Activated naive CD8-positive, alpha-beta T cell treated with anti-CD3 and anti-CD28 coated beads, Interleukin-2, amount 10 ng/mL, durations not matched to agents 7 days and 5 days (primary cell): ENCODE measurements at regions not wholly inside any gene's neighbourhood (a gene's known extent, or its start where the extent isn't known, plus 50 kb on each side); places are given as distances from the start of the nearest gene placed in this dataset.

Experiments used
- ATAC-seq: fragments of 150-1000 bp; cut with Tn5 transposase; one replicate; pipeline ENCODE4 v1.10.0; 2021; ENCODE audit warnings: low read depth, moderate library complexity
- POLR2A ChIA-PET: fragments of 350-600 bp; sonication (Branson Sonifier 250); formaldehyde crosslinking; loops from one replicate; lab custom pipeline; 2021; ENCODE audit warnings: antibody characterized with exemption; lab: Charles Lee
- DNase-seq: peaks from one replicate; pipeline ENCODE4 v3.0.0; 2021
- H3K27ac Mint-ChIP-seq: one replicate; pipeline ENCODE4 v1.8.0; 2022; ENCODE audit warnings: mild to moderate bottlenecking, mixed read lengths
- H3K27me3 Mint-ChIP-seq: one replicate; pipeline ENCODE4 v1.8.0; 2022; ENCODE audit warnings: mild to moderate bottlenecking, moderate library complexity, mixed read lengths
- H3K36me3 Mint-ChIP-seq: one replicate; pipeline ENCODE4 v1.8.0; 2021; ENCODE audit warnings: mild to moderate bottlenecking, mixed read lengths
- H3K4me1 Mint-ChIP-seq: one replicate; pipeline ENCODE4 v1.8.0; 2021; ENCODE audit warnings: mixed read lengths
- H3K4me3 Mint-ChIP-seq: one replicate; pipeline ENCODE4 v1.8.0; 2022; ENCODE audit warnings: mild to moderate bottlenecking, moderate library complexity, mixed read lengths
- H3K9me3 Mint-ChIP-seq: one replicate; pipeline ENCODE4 v1.8.0; 2021; ENCODE audit warnings: mixed read lengths

DNA sequence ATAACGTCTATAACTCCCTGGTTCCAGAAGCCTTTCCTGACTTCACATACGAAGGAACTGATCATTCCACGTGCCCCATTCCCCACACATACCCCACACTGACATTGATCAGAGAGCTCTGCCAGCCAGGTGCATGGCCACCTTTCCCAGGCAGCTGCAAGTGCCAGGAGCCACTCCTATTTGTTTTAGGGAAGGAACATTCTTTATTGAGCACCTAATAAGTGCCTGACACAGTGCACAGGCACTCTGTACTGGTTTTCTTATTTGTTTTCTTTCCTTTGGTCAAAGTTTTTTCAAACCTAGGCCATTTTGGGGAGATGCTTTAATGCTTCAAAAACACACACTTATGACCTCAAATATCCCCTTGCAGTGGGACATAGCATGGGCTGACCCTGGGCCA, 50.0 kb downstream of the PITPNM2 start:
- Mint-ChIP-seq H3K27ac (no peak overlapping the region), H3K27me3 (no peaks in the 10 kb centered on the region), H3K4me3 (no peak overlapping the region), H3K9me3 (no peaks in the 10 kb centered on the region), H3K4me1 (peaks cover 22% of the 10 kb centered on the region), H3K36me3 (peaks cover 4% of the 10 kb centered on the region)
- DNase-seq, result no peak
- POLR2A ChIA-PET, result no interaction called here
- no peak for ATAC-seq

DNA sequence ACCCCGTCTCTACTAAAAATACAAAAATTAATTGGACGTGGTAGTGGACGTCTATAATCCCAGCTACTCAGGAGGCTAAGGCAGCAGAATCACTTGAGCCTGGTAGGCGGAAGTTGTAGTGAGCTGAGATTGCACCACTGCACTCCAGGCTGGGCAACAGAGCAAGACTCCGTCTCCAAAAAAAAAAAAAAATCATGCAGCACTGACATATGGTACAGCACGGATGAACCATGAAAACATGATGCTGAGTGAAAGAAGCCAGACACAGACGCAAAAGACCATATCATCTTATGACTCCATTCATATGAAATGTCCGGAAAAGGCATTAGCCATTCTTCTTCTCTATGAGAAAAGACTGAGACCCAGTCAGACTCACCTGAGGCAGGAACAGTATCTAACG, 50.4 kb downstream of the PITPNM2 start:
- DNase-seq (no peak), ATAC-seq (no peak)
- Mint-ChIP-seq H3K27me3 (no peaks in the 10 kb centered on the region), H3K9me3 (no peaks in the 10 kb centered on the region), H3K36me3 (peaks cover 4% of the 10 kb centered on the region), H3K4me1 (peaks cover 19% of the 10 kb centered on the region), H3K27ac (no peak overlapping the region), H3K4me3 (no peak overlapping the region)
- POLR2A ChIA-PET, result no interaction called here

DNA sequence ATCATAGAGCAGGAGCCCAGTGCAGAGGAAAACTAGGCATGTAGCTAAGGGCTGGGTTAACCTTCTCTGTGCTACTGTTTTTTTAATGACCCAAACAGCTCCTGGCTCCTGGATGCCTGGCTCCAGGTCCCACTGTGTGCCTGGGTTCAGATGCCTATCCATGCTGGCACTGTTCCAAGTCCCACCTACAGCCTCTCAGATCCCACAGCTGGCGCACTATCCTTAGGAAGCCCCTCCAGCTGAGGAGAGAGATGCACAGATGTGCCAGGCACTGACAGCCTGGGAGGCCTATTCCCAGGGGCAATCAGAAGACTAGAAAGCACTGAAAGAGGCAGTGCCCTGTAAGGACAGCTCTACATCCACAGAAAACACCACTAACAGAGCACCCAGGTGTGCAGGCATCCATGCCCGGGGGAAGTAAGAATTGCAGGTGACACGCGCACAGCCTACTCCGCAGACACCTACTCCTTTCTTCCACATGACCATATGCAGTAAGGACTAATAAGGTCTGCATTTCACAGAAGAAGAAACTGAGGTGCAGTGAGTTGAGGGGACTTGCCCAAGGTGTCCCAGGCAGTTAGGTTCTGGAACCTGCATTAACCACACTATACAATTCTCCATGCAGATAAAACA, 51.2 kb downstream of the PITPNM2 start:
- Mint-ChIP-seq H3K4me1 (peaks cover 14% of the 10 kb centered on the region), H3K9me3 (no peaks in the 10 kb centered on the region), H3K27me3 (no peaks in the 10 kb centered on the region), H3K36me3 (peaks cover 4% of the 10 kb centered on the region), H3K27ac (no peak overlapping the region), H3K4me3 (no peak overlapping the region)
- POLR2A ChIA-PET, result interaction anchor here (1.3 kb wide), 1 partner anchor 15 kb away, joined by 3 read pairs; no protein-coding TSS in a partner anchor
- ATAC-seq (no peak), DNase-seq (no peak)

DNA sequence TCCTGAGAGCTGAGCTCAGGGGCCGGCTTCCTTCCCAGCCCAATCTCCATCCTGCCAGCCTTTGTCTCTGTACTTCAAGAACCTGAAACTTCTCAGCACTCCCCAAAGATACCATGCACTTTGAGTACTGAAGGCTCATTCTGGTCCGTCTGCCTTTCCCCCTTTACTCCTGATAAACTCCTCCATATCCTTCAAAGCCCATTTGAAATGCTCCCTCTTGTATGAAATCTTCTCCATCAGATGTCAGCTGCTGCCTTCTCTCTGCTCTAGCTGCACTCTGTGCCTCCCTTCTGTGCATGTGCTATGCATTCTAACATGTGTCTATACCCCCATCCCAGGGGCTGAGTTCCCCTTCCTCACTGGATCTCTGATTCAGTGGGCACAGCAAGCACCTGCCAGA, 52.1 kb downstream of the PITPNM2 start:
- ATAC-seq (no peak), DNase-seq (no peak)
- Mint-ChIP-seq H3K27me3 (no peaks in the 10 kb centered on the region), H3K4me3 (no peak overlapping the region), H3K9me3 (no peaks in the 10 kb centered on the region), H3K4me1 (peaks cover 14% of the 10 kb centered on the region), H3K36me3 (peaks cover 2% of the 10 kb centered on the region), H3K27ac (no peak overlapping the region)
- POLR2A ChIA-PET, result interaction anchor here (1.3 kb wide), 1 partner anchor 16 kb away, joined by 3 read pairs; no protein-coding TSS in a partner anchor

DNA sequence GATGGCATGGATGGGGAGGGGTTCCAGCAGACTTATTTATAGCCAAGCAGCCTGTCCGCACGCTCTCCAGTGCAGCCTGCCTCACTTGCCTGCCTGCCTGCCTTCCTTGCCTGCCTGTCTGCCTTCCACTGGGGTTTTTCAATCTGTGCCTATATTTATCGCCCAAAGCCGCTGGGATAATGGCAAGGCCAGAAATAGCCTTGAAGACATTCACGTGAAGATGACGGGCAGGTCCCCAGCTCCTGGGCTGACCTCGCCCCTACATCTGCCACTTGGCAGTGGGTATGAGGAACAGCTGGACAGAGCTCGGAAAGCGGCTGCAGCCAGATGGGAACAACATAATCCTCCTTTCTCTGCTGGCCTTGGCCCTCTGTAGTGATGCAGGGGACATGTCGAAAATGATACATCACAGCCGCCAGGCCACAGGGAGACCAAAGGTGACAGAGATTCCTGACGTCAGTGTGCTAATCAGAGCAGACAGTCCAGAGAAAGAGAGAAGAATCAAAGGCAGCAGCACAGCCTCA, 53.3 kb downstream of the PITPNM2 start:
- H3K4me3 Mint-ChIP-seq, result no peak overlapping the region
- peaks cover 2% of the 10 kb centered on the region for H3K36me3 Mint-ChIP-seq
- ATAC-seq, result no peak
- H3K4me1 Mint-ChIP-seq, result peaks cover 12% of the 10 kb centered on the region
- POLR2A ChIA-PET, result no interaction called here
- no peak overlapping the region for H3K27ac Mint-ChIP-seq
- no peak for DNase-seq
- H3K27me3 Mint-ChIP-seq, result no peaks in the 10 kb centered on the region
- H3K9me3 Mint-ChIP-seq, result no peaks in the 10 kb centered on the region

DNA sequence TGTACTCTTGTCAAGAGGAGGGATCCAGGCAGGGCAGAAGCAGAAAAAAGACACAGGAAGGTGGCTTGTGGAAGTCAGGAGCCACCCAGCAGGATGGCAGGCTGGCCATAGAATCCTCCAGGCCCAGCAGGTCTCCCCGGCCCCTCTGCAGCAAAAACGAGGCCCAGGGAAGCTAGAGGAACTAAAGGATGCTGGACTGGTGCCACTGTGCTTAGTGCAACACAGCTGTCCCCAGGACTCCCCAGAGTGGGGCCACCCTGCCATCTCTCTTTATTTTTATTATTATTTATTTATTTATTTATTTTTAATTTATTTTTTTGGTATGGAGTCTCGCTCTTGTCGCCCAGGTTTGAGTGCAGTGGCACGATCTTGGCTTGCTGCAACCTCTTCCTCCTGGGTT, 54.1 kb downstream of the PITPNM2 start:
- POLR2A ChIA-PET, result no interaction called here

DNA sequence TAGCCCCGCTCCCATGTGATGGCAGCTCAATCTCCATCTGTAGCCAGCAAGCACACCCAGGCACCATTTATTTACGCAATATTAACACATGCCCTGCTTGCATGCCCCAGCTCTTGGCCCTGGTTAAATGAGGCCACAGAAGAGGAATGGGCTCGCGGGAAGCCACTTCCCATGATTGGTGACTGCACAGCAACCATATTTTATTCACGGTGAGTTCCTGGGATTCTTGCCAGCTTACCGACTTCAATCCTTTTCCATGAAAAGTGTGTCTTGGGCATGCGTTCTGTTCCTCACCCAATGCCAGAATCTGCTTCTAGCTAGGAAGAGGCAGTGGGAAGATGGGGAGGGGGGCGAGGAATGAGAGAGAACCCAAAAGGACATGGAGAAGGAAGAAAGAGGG, 54.7 kb downstream of the PITPNM2 start:
- DNase-seq, result no peak
- H3K4me1 Mint-ChIP-seq, result peaks cover 12% of the 10 kb centered on the region
- H3K9me3 Mint-ChIP-seq, result no peaks in the 10 kb centered on the region
- H3K4me3 Mint-ChIP-seq, result no peak overlapping the region
- POLR2A ChIA-PET, result no interaction called here
- ATAC-seq, result no peak
- no peaks in the 10 kb centered on the region for H3K27me3 Mint-ChIP-seq
- peaks cover 1% of the 10 kb centered on the region for H3K36me3 Mint-ChIP-seq
- no peak overlapping the region for H3K27ac Mint-ChIP-seq

More for the DNA sequence above, 54.1 kb downstream of the PITPNM2 start:
- DNase-seq (no peak), ATAC-seq (no peak)
- no peaks in the 10 kb centered on the region for H3K27me3 Mint-ChIP-seq
- no peak overlapping the region for H3K4me3 Mint-ChIP-seq
- no peaks in the 10 kb centered on the region for H3K9me3 Mint-ChIP-seq
- H3K4me1 Mint-ChIP-seq, result peaks cover 7% of the 10 kb centered on the region
- no peak overlapping the region for H3K27ac Mint-ChIP-seq
- peaks cover 2% of the 10 kb centered on the region for H3K36me3 Mint-ChIP-seq

DNA sequence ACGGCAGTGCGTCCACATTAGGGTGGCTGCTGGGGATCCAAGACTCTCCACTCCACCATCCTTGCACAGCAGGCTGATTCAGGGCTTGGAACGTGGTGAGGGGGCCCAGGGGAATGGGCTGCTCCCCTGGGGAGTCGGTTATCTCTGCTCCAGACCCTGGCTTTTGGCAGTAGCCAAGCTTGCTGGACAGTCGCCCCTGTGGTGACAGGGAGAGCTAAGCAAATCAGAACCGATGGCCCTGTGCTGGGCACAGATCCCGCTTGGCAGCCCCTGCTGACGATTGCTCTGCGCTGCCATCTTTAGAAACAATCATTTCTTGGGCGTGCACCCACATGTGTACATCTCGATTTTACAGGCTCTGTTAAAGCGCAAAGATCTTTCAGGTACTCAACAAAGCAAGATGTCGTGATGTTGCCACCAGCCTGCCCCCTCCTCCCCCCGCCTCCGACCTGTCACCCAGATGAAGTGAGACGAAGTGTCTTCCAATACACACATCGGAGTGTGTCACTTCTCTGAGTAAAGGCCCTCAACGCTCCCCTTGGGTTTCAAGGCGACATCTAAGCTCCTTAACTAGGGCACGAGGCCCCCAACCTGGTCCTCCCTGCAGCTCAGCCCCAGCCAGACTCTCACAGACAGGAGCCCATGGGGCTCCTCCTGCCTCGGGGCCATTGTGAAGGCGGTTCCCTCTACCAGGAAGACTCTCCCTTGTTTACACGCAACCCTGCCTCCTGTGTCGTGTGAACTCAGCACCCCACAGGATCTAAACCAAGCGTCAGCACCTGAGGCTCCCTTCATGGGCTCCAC, 55.6 kb downstream of the PITPNM2 start:
- Mint-ChIP-seq H3K4me1 (peaks cover 12% of the 10 kb centered on the region), H3K36me3 (no peaks in the 10 kb centered on the region), H3K9me3 (no peaks in the 10 kb centered on the region), H3K27me3 (no peaks in the 10 kb centered on the region), H3K27ac (no peak overlapping the region), H3K4me3 (no peak overlapping the region)
- ATAC-seq (no peak), DNase-seq (no peak)
- POLR2A ChIA-PET, result no interaction called here

DNA sequence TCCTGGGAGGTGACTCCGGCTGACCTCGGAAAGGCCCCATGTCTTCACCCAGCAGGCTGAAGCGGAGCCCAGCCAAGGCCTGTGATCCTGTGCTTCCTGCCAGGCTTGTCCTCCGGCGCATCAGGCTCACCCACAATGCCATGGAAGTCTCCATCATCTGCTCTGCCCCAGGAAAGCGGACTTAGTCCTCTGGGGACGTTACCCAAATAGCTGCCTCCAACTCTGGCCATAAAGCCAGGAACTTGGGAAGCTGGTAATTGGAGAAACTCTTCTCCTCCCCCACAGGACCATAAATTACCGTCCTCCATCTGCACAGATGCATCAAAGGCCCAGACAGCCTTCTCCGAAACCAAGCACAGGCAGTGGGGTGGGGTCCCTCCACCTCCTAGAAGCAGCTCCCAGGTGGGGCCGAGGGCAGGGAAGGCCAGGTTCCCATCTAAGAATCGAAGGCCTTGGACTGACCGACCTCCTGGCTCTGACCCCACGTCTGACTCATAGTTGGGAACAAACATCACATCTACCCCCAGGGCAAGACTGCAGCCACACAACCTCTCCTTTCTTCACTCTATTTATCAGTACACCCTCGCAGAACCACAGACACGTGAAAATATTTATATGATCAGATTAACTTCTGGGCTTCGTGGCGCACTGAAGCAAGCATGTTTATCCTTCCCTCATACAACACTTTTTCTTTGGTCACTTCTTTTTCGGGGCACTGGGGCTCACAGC, 56.4 kb downstream of the PITPNM2 start:
- DNase-seq (no peak), ATAC-seq (no peak)
- H3K4me1 Mint-ChIP-seq, result peaks cover 17% of the 10 kb centered on the region
- POLR2A ChIA-PET, result no interaction called here
- no peak overlapping the region for H3K4me3 Mint-ChIP-seq
- H3K36me3 Mint-ChIP-seq, result no peaks in the 10 kb centered on the region
- H3K9me3 Mint-ChIP-seq, result no peaks in the 10 kb centered on the region
- H3K27ac Mint-ChIP-seq, result no peak overlapping the region
- H3K27me3 Mint-ChIP-seq, result no peaks in the 10 kb centered on the region

DNA sequence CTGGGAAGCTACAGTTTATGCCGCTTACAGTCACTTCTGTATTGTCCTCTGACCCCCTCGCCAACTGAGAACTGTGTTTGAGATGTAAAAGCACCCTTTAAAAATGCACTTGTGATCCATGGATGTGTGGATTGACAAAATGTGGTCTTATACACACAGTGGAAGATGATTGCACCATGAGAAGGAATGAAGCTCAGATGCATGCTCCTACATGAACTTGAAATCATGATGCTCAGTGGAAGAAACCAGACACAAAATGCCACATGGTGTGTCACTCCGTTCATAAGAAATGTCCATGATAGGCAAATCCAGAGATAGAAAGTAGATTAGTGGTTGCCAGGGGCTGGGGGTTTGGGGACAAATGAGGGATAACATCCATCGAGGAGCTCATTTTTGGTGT, 58.0 kb downstream of the PITPNM2 start:
- DNase-seq (no peak), ATAC-seq (no peak)
- Mint-ChIP-seq H3K36me3 (no peaks in the 10 kb centered on the region), H3K4me3 (no peak overlapping the region), H3K9me3 (no peaks in the 10 kb centered on the region), H3K27me3 (no peaks in the 10 kb centered on the region), H3K4me1 (peaks cover 19% of the 10 kb centered on the region), H3K27ac (peak overlapping the region; percentile 18)
- POLR2A ChIA-PET, result no interaction called here

DNA sequence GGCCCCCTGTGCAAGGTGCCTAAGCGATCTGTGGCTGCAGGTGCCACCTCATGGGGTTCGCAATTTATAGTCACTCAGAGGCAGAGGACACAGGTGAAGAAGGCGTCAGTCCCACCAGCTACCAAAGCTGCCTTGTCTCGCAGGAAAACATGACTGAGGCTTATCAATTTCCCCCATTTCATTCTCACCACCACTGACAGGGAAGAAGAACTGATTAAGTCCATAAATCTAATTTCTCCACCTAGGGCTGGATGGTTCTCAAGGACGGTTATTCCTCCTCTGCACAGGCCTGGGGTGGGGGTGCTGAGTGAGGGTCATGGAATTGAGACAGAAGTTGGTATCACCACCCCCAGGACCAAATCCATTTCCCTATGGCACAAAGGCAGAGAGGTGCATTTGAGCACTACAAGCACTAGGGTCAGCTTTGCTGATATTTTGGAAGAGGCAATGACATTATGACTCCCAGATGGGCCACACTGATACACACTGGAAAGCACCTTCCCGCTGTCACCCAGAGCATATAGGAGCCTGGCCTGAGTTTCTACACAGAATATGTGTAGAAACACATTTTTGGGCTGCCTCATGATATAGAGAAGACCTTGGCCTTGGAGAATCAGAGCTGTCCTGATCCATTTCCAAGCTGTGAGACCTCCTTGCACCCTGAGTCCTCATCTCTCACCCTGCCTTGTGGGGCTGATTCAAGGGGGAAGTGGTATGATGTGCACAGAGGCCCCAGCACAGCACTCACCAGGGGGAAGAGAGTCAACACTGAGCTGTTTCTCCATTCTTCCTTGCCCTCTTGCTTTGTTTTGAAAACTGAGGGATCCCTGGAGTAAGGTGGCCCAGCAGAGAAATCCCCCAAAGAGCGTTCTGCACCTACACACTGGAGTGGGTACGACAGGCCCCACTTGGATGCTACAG, 59.4 kb downstream of the PITPNM2 start:
- ATAC-seq (no peak), DNase-seq (no peak)
- H3K27ac Mint-ChIP-seq, result no peak overlapping the region
- POLR2A ChIA-PET, result interaction anchor here (1.0 kb wide), 1 partner anchor 15 kb away, joined by 4 read pairs; no protein-coding TSS in a partner anchor
- no peaks in the 10 kb centered on the region for H3K36me3 Mint-ChIP-seq
- no peaks in the 10 kb centered on the region for H3K27me3 Mint-ChIP-seq
- no peak overlapping the region for H3K4me3 Mint-ChIP-seq
- H3K4me1 Mint-ChIP-seq, result peaks cover 19% of the 10 kb centered on the region
- H3K9me3 Mint-ChIP-seq, result no peaks in the 10 kb centered on the region

DNA sequence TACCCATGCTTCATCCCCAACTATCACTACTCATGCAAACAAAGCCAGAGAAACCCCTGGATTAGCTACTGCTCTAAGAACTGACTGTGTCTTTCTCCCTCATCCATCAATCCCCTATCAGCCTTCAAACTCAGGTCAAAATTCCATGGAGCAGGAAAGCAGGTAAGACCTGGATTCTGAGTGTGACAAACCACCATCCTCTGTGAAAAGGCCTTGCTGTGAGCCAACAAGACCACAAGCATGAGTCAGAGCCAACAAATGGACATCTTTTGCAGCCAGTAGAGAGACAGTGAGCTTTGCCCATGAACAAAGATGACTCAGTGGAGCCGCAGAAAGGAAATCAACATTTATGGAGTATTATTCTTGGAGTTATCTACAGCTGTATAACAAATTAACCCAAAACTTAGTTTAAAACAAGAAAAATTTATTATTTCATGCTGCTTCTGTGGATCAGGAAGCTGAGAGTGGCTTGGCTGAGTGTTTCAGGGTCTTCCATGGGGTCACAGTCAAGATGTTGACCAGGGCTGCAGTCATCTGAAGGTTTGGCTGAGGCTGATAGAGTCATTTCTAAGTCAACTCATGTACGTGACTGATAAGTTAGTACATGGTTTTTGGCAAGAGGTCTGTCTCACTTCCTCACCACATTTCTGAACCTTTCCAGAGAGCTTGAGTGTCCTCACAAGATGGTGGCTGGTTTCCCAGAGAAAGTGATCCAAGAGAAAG, 61.1 kb downstream of the PITPNM2 start:
- H3K36me3 Mint-ChIP-seq, result no peaks in the 10 kb centered on the region
- DNase-seq (no peak), ATAC-seq (no peak)
- H3K4me1 Mint-ChIP-seq, result peaks cover 19% of the 10 kb centered on the region
- POLR2A ChIA-PET, result no interaction called here
- no peaks in the 10 kb centered on the region for H3K9me3 Mint-ChIP-seq
- no peak overlapping the region for H3K4me3 Mint-ChIP-seq
- H3K27ac Mint-ChIP-seq, result no peak overlapping the region
- no peaks in the 10 kb centered on the region for H3K27me3 Mint-ChIP-seq
